Thyroid gland (tissue), 4 donors: ENCODE measurements at regions not wholly inside any gene's neighbourhood (a gene's known extent, or its start where the extent isn't known, plus 50 kb on each side); places are given as distances from the start of the nearest gene placed in this dataset.

ENCODE experiments used
- CTCF ChIP-seq, 6 experiments: fragments of 200-600 bp in 3 of 6; fragments of 450-650 bp in 3 of 6; sonication (generic) in 3 of 6; IDR thresholded peaks; one replicate each; pipeline ENCODE4 v1.5.1; 2016 to 2019; ENCODE audit warnings: antibody characterized with exemption in 6 of 6, mild to moderate bottlenecking in 2 of 6, inconsistent platforms in 1 of 6, moderate library complexity in 1 of 6
- POLR2A ChIP-seq, 2 donors: fragments of 450-650 bp; IDR thresholded peaks; one replicate each; pipeline ENCODE4 v1.6.1; 2017; ENCODE audit warnings: antibody characterized with exemption in 2 of 2, mild to moderate bottlenecking in 2 of 2, moderate library complexity in 1 of 2

- TF ChIP-seq CTCF (IDR thresholded peaks at IDR 0.05): no peak
- no peak for TF ChIP-seq POLR2A (IDR thresholded peaks at IDR 0.05)
Observed at GRCh38 chr2:150679456-150680120, 192.1 kb upstream of the RND3 start.
